Dedifferentiated amniotic fluid mesenchymal stem cell (primary cell): ENCODE measurements at regions not wholly inside any gene's neighbourhood (a gene's known extent, or its start where the extent isn't known, plus 50 kb on each side); places are given as distances from the start of the nearest gene placed in this dataset.

Source experiments
- DNase-seq: peaks from one replicate; pipeline ENCODE4 v3.0.0-alpha.2; 2016; ENCODE audit errors: extremely low spot score

DNA sequence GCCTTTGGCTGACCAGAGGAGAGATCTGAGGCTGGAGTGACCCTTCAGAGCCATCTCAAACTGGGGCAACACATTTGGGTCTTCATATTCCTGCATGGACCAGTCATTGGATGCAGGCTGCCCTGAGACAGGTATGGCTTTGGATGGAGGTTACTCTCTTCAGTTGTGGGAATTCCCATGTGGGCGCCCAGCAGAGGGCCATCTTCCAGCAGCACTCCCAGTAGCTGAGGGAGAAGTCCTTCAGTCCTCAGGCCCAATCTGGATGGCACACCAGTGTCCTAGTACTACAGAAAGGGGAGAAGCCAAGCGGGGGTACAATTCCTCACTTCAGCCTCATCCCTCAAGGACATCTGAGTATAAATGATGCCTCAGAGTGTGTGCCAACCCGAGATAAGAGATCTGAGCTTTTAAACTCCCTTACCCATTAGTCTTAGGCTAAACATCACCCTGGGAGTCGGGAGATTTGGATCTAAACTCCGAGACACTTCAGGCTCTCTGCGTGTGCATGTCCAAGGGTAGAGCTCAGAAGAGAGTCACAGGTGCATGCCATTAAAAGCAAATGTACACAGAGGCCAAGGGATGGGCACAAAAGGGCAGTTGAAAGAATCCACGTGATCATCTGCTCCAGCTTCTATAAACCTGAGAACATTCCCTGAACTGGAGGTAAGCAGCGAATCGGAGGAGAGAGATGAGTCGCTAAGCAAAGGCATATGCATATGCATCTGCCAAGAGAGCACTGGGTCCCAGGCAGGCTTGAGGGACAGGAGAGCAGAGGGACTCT lies 204.6 kb downstream of the CD83 start:
- DNase-seq, result no peak

GRCh38 chr6:14322841-14323240 lies 205.3 kb downstream of the CD83 start:
- DNase-seq, result no peak

- no peak for DNase-seq
Measured at GRCh38 chr6:14326774-14327173, 209.2 kb downstream of the CD83 start.

- DNase-seq, result no peak
Measured at GRCh38 chr6:14328163-14328562, 210.6 kb downstream of the CD83 start.

- DNase-seq, result peak; percentile 57
Measured at GRCh38 chr6:14333556-14334305, 216.2 kb downstream of the CD83 start.

GRCh38 chr6:14335071-14335470 lies 217.5 kb downstream of the CD83 start:
- no peak for DNase-seq

DNA sequence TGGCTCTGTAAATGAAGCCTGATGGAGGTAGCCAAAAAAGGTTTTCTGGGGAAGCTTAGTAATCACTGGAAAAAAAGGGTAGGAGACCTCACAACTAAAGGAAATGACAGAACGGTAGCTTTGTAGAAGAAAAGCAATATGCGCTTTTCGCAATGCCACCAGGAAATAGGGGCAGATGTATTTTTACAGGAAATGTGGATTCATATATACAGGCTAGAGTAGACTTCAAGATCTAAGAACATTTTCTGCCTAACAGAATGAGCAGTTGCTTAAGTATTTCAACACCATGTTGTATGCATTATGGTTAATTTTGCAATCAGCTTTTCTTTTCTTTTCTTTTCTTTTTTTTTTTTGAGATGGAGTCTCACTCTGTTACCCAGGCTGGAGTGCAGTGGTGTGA lies 219.6 kb downstream of the CD83 start:
- DNase-seq, result no peak

GRCh38 chr6:14339172-14339571 lies 221.6 kb downstream of the CD83 start:
- no peak for DNase-seq

- no peak for DNase-seq
Measured at GRCh38 chr6:14339711-14340584, 222.4 kb downstream of the CD83 start.

- no peak for DNase-seq
Measured at GRCh38 chr6:14344486-14344885, 226.9 kb downstream of the CD83 start.

DNA sequence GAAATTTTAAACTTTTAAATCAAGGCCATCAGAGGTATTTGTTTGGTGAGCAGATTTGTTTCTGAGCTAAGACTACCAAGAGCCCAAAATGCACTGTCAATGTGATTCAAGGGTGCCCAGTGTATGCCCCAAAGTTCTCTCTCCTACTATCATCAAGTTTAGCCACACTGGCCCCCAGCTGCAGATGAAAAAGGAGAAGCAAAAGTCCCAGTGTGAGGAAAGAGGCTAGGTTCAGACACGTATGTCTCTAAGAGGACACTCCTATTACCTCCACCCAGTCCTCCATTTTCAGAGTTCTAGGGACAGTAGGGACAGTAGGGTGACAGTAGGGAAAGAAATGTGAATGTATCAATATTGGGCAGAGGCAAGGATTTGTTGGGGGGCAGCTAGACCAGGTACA lies 230.8 kb downstream of the CD83 start:
- DNase-seq, result no peak

DNA sequence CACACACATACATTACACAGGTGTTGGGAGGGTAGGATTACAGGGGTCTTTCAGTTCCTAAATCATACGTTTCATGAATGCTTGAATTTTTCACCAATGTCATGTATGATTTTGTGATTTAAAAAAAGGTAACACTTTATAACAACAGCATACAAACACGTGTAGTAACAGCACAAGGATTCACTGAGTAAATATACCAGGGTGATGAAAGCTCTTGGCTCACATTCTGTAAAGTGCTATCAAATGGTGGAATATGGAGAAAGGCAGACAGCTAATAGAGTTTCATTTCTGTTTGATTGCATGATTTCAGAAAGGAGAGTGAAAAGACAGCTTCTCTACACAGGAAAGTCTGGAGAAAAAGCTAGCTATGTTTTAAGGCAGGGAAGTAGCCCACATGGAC lies 231.9 kb downstream of the CD83 start:
- DNase-seq, result no peak

GRCh38 chr6:14350210-14350609 lies 232.6 kb downstream of the CD83 start:
- DNase-seq, result no peak

DNA sequence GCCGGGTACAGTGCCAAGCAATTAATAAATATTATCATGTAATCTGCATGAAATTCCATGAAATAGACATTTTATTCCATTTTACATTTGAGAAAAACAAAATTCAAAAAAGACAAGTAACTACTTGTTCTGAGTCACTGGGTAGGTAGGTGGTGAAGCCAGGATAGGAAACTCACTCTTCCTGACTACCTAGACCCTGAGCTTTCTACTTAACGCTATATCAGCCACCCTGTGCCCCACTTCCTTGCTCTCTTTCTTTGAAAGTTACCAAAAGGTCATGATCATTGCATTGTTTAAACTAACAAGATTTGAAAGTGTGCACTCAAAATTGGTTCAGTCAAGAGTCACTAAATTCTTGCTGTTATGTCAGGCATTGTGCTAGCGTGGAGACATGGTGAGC lies 235.7 kb downstream of the CD83 start:
- DNase-seq, result no peak

- no peak for DNase-seq
Measured at GRCh38 chr6:14353798-14354197, 236.2 kb downstream of the CD83 start.

DNA sequence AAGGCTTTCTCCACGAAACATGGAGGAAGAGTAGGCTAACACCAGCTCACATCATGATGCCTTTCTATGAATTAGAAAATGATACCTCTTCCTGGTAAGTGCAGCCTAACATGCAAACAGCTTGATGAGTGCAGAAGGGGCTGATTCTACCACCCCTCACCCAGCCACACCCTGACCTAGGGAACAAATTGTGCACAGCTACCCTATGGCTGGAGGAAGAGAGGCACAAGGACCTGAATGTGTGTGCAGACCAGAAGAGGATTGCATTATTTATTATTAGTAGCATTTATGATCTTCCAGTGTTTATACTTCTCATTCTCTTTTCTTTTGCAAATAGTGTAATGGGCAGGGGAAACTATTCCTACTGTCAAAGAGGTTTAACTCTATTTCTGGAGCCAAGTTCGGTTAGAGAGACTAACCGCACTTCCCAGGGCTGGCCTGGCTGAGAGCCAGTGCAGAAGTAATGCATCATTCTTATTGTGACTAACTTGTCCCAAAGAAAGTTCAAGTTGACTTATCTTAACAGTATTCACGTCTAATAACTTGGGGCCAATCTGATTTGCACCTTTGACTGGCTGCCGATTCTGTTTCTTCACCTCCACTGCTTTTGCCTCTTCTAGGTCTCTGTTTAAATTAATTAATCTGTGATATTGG lies 237.5 kb downstream of the CD83 start:
- peak; percentile 42 for DNase-seq

DNA sequence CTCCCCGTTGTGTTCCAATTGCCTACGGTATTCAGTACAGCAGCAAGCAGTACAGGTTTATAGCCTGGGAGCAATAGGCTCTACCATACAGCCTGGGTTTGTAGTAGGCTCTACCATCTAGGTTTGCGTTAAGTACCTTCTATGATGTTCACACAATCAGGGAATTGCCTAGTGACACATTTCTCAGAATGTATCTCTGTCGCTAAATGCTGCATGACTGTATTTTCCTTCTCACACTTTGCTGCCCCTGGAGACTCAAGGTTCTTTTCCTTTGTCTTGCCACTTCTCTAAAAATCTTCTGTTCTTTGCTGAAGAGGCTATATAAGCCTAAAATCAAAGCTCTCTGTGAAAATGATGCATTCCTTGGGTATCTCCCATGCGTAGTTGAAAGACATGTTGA lies 241.9 kb downstream of the CD83 start:
- no peak for DNase-seq

GRCh38 chr6:14360565-14360964 lies 243.0 kb downstream of the CD83 start:
- no peak for DNase-seq

GRCh38 chr6:14361297-14361696 lies 243.7 kb downstream of the CD83 start:
- no peak for DNase-seq

- DNase-seq, result no peak
Measured at GRCh38 chr6:14361956-14362587, 244.5 kb downstream of the CD83 start.

DNA sequence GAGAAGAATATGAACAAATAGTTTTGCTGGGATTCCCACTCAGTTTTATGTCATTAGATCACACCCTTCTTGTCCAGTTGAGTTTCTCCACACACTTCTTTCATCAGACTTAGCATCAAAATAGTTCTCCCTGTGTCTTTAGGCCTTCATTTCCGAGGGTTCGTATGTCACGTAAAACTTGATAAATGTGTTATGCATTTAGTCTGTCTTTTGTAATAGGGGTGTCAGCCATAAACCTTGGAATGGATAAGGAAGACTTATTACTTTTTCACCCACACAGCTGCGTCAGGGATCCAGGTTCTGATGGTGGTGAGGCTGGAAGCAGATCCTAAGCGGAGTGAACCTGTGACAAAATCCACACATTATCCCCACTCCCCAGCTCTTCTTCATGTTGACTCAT lies 246.8 kb downstream of the CD83 start:
- DNase-seq, result no peak
